K562 (cell line): ENCODE measurements at regions not wholly inside any gene's neighbourhood (a gene's known extent, or its start where the extent isn't known, plus 50 kb on each side); places are given as distances from the start of the nearest gene placed in this dataset.

Experiments used
- ATAC-seq: fragments of 200-7000 bp; cut with Tn5 transposase; 3 replicates; pipeline ENCODE4 v1.9.1; 2020; ENCODE audit warnings: moderate library complexity
- BruUV-seq: library from RNA; stranded (reverse); fragments of 400-500 nt; replicated peaks from 2 replicates; lab custom pipeline; 2021; lab: Mats Ljungman, UMichigan
- CTCF ChIA-PET: fragments of 300-600 bp; formaldehyde crosslinking; extraction: SDS; loops from one replicate; lab custom pipeline; 2021; ENCODE audit warnings: low intra/inter-chr PET ratio; lab: Yijun Ruan, JAX
- POLR2A ChIA-PET: fragments of 300-600, 350-650 bp; sonication (Branson Sonifier 250); formaldehyde crosslinking; extraction: SDS; loops from one replicate; lab custom pipeline; 2021; ENCODE audit warnings: antibody characterized with exemption, inconsistent platforms; lab: Yijun Ruan, JAX
- DNase-seq, 4 experiments: peaks; one replicate each; pipeline versions ENCODE4 v3.0.0 to v3.0.0-alpha.2; 2011 to 2018; ENCODE audit warnings: low spot score in 3 of 4, mixed read lengths in 3 of 4; ENCODE audit errors: extremely low read depth in 1 of 4
- FAIRE-seq: peaks from 2 replicates; lab custom pipeline; 2011; peaks lifted over from hg19 to GRCh38; lab: Jason Lieb, UNC
- H2AFZ ChIP-seq: 2 replicates; pipeline ENCODE4 v1.6.0; 2011; ENCODE audit warnings: low read depth, low read length, control low read depth, inconsistent platforms
- H3K27ac ChIP-seq: fragments of 200-600 bp; 3 replicates; pipeline ENCODE4 v1.8.0; 2011; ENCODE audit warnings: low read depth, mild to moderate bottlenecking, control low read depth, inconsistent platforms, low read length, moderate library complexity, mixed read lengths; ENCODE audit errors: extremely low read depth
- H3K27me3 ChIP-seq, 2 experiments: fragments of 300-600 bp in 1 of 2; 2 replicates in 1 of 2; 3 replicates in 1 of 2; pipeline versions ENCODE4 v1.6.0 to v1.8.0; 2011; ENCODE audit warnings: inconsistent platforms in 2 of 2, low read length in 2 of 2, mild to moderate bottlenecking in 1 of 2, mixed read lengths in 1 of 2, moderate library complexity in 1 of 2; ENCODE audit not compliant: control insufficient read depth in 2 of 2, insufficient read depth in 2 of 2
- H3K36me3 ChIP-seq: fragments of 300-600 bp; 3 replicates; pipeline ENCODE4 v1.8.0; 2011; ENCODE audit warnings: mild to moderate bottlenecking, low read length, inconsistent platforms; ENCODE audit not compliant: control insufficient read depth, insufficient read depth
- H3K4me1 ChIP-seq, 2 experiments: fragments of 200-600 bp in 1 of 2; replicated peaks in 1 of 2; 2 replicates in 1 of 2; 3 replicates in 1 of 2; pipeline versions ENCODE4 v1.5.1 to v1.8.0; 2011; ENCODE audit warnings: inconsistent platforms in 2 of 2, low read length in 2 of 2, mild to moderate bottlenecking in 1 of 2, mixed read lengths in 1 of 2, moderate library complexity in 1 of 2; ENCODE audit not compliant: control insufficient read depth in 2 of 2, insufficient read depth in 2 of 2
- H3K4me2 ChIP-seq: 2 replicates; pipeline ENCODE4 v1.6.1; 2011; ENCODE audit warnings: low read length, control low read depth, inconsistent platforms, mixed read lengths; ENCODE audit not compliant: insufficient read depth
- H3K4me3 ChIP-seq: fragments of 200-600 bp; sonication (generic), shearing (Covaris generic); 2 replicates; pipeline ENCODE4 v1.5.1; 2016; ENCODE audit warnings: control low read depth, inconsistent platforms
- H3K79me2 ChIP-seq: fragments of 200-600 bp; 3 replicates; pipeline ENCODE4 v1.8.0; 2011; ENCODE audit warnings: low read length, inconsistent platforms; ENCODE audit not compliant: control insufficient read depth, insufficient read depth
- H3K9ac ChIP-seq, 2 experiments: 2 replicates each; pipeline versions ENCODE4 v1.6.0 to v1.6.1; 2011; ENCODE audit warnings: low read depth in 2 of 2, low read length in 2 of 2, control low read depth in 1 of 2, inconsistent platforms in 1 of 2, mild to moderate bottlenecking in 1 of 2, mixed read lengths in 1 of 2; ENCODE audit not compliant: insufficient read depth in 1 of 2
- H3K9me1 ChIP-seq: one replicate; pipeline ENCODE4 v1.6.0; 2011; ENCODE audit warnings: inconsistent platforms, mild to moderate bottlenecking, low read length, moderate library complexity; ENCODE audit not compliant: control insufficient read depth, insufficient read depth
- H3K9me3 ChIP-seq: replicated peaks from 2 replicates; pipeline ENCODE4 v1.5.1; 2011; ENCODE audit warnings: low read depth, low read length, inconsistent platforms; ENCODE audit not compliant: control insufficient read depth, insufficient read depth
- H4K20me1 ChIP-seq: replicated peaks from 2 replicates; pipeline ENCODE4 v1.6.1; 2011; ENCODE audit warnings: low read length, inconsistent platforms, mixed read lengths; ENCODE audit not compliant: control insufficient read depth, insufficient read depth
- PURB ChIP-seq: sonication (generic); formaldehyde crosslinking; IDR thresholded peaks from 2 replicates; pipeline ENCODE4 v1.9.0; 2021; ENCODE audit warnings: low read depth, mild to moderate bottlenecking, missing genetic modification reagents
- ZNF165 ChIP-seq: fragments of 250-450 bp; sonication (Bioruptor Pico); IDR thresholded peaks from 2 replicates; pipeline ENCODE4 v1.4.0; 2020; ENCODE audit warnings: borderline replicate concordance
- ZNF512 ChIP-seq: IDR thresholded peaks from 2 replicates; pipeline ENCODE4 v1.6.1; 2016; ENCODE audit warnings: missing genetic modification characterization, missing compliant biosample characterization
- WGBS: fragments of 100-300 bp; shearing (Covaris generic); methylation state at CpG from one replicate; pipeline ENCODE4 v1.1.6; 2016; ENCODE audit warnings: low coverage, mixed read lengths; ENCODE audit not compliant: insufficient coverage; ENCODE audit errors: missing lambda C conversion rate; 5-methylcytosine and 5-hydroxymethylcytosine counted together
- in situ Hi-C: fragments of 300-500 bp; cut with MboI; formaldehyde crosslinking; loops from 4 replicates; pipeline ENCODE4 v1.15.0; 2018; ENCODE audit warnings: inconsistent platforms, mixed read lengths
- intact Hi-C: fragments of 100-400 bp; cut with micrococcal nuclease; formaldehyde crosslinking; loops from 2 replicates; pipeline ENCODE4 v1.14.2; 2022

- H2AFZ ChIP-seq = no peak overlapping the region
- no TSS peak for BruUV-seq
- H3K27me3 ChIP-seq = no peaks in the 10 kb centered on the region
- in situ Hi-C loops = no loop called here
- H4K20me1 ChIP-seq = no peaks in the 10 kb centered on the region
- no CpG with 5 or more reads among the region's 3 CpGs for WGBS
- POLR2A ChIA-PET = no interaction called here
- intact Hi-C loops = no loop called here
- DNase-seq (no peak), ATAC-seq (no peak)
- no peaks in the 10 kb centered on the region for H3K9me3 ChIP-seq
- TF ChIP-seq ZNF165 = no peak
- peak; percentile 95 for TF ChIP-seq ZNF512 (tag)
- TF ChIP-seq PURB (CRISPR knock-in tag) = no peak
- TF ChIP-seq, all 486 proteins: peak for 1
- CTCF ChIA-PET = no interaction called here
- no peaks in the 10 kb centered on the region for H3K36me3 ChIP-seq
- H3K4me2 ChIP-seq = no peak overlapping the region
- no peaks in the 10 kb centered on the region for H3K9me1 ChIP-seq
- no peak overlapping the region for H3K9ac ChIP-seq
- H3K27ac ChIP-seq = no peak overlapping the region
- H3K4me3 ChIP-seq = no peak overlapping the region
- no peaks in the 10 kb centered on the region for H3K79me2 ChIP-seq
- no peak for FAIRE-seq
- H3K4me1 ChIP-seq = no peaks in the 10 kb centered on the region
Measured at GRCh38 chr2:217684431-217685254, 318.2 kb downstream of the TNS1 start.
